Body of pancreas (tissue), 4 donors: ENCODE measurements at regions not wholly inside any gene's neighbourhood (a gene's known extent, or its start where the extent isn't known, plus 50 kb on each side); places are given as distances from the start of the nearest gene placed in this dataset.
"Not testable (repeated sequence)": the region's sequence is repeated elsewhere in the genome, so short reads cannot be mapped to it uniquely, and the experiment has no call there.

Source experiments
- ATAC-seq: fragments of 150-250 bp; one replicate; pipeline ENCODE4 v1.9.1; 2016
- DNase-seq, 4 donors: peaks; one replicate each; pipeline ENCODE4 v3.0.0-alpha.2; 2019
- H3K27ac ChIP-seq, 4 donors: fragments of 200-600 bp; sonication (generic); 1 replicate in 3 of 4; 2 replicates in 1 of 4; pipeline versions ENCODE4 v1.5.1 to v1.6.1; 2016 to 2019; ENCODE audit warnings: mild to moderate bottlenecking in 1 of 4, mixed read lengths in 1 of 4, moderate library complexity in 1 of 4
- H3K27me3 ChIP-seq, 2 donors: fragments of 200-600 bp; sonication (generic); one replicate each; pipeline ENCODE4 v1.6.0; 2016; ENCODE audit warnings: mild to moderate bottlenecking in 1 of 2
- H3K36me3 ChIP-seq, 2 donors: fragments of 200-600 bp; sonication (generic); replicated peaks in 1 of 2; 2 replicates each; pipeline ENCODE4 v1.5.1; 2016; ENCODE audit warnings: low read depth in 2 of 2; ENCODE audit not compliant: insufficient read depth in 1 of 2
- H3K4me1 ChIP-seq: fragments of 200-600 bp; sonication (generic); one replicate; pipeline ENCODE4 v1.6.0; 2016
- H3K4me3 ChIP-seq, 2 donors: fragments of 200-600 bp; sonication (generic); 1 replicate in 1 of 2; 2 replicates in 1 of 2; pipeline ENCODE4 v1.5.1; 2016 to 2019
- H3K9me3 ChIP-seq, 3 donors: fragments of 200-600 bp; sonication (generic); 1 replicate in 2 of 3; 2 replicates in 1 of 3; pipeline ENCODE4 v1.5.1; 2016
- POLR2A ChIP-seq, 3 donors: fragments of 450-650 bp; IDR thresholded peaks; one replicate each; pipeline ENCODE4 v1.6.1; 2016; ENCODE audit warnings: antibody characterized with exemption in 3 of 3, mild to moderate bottlenecking in 2 of 3
- WGBS, 2 donors: methylation state at CpG; one replicate each; pipeline ENCODE4 v1.1.5; 2017; 5-methylcytosine and 5-hydroxymethylcytosine counted together
- intact Hi-C: fragments of 100-400 bp; cut with DNase I; formaldehyde crosslinking; loops from one replicate; pipeline ENCODE4 v1.15.1; 2023
- TF ChIP-seq, protein P1 (sequence below), 7 experiments: fragments of 450-650 bp in 4 of 7; fragments of 200-600 bp in 3 of 7; sonication (generic) in 3 of 7; IDR thresholded peaks; one replicate each; pipeline ENCODE4 v1.5.1; 2016 to 2019; ENCODE audit warnings: antibody characterized with exemption in 7 of 7

DNA sequence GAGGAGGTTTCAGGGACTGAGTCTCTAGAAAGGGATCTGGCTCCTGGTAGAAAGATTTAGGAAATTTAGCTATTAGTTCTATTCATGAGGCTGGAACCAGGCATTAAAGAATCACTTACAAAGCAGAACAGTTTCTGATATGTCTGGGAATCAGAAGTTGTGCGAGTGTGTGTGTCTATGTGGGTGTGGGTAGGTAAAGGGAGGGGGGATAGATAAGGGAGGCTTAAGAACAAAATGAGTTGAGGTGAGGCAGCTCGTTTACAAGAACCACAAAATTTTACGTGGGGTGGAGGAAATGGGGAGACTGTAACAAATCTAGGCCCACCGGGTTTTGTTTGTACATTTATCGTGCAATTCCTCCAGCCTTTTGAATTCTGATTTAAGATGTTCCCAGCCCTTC is 90.7 kb downstream of the SAMD9 start:
- ATAC-seq (no peak), DNase-seq (no peak)
- H3K9me3 ChIP-seq = no peaks in the 10 kb centered on the region
- H3K4me3 ChIP-seq = no peak overlapping the region
- no peaks in the 10 kb centered on the region for H3K36me3 ChIP-seq
- no peaks in the 10 kb centered on the region for H3K27me3 ChIP-seq
- TF ChIP-seq, protein P1, sequence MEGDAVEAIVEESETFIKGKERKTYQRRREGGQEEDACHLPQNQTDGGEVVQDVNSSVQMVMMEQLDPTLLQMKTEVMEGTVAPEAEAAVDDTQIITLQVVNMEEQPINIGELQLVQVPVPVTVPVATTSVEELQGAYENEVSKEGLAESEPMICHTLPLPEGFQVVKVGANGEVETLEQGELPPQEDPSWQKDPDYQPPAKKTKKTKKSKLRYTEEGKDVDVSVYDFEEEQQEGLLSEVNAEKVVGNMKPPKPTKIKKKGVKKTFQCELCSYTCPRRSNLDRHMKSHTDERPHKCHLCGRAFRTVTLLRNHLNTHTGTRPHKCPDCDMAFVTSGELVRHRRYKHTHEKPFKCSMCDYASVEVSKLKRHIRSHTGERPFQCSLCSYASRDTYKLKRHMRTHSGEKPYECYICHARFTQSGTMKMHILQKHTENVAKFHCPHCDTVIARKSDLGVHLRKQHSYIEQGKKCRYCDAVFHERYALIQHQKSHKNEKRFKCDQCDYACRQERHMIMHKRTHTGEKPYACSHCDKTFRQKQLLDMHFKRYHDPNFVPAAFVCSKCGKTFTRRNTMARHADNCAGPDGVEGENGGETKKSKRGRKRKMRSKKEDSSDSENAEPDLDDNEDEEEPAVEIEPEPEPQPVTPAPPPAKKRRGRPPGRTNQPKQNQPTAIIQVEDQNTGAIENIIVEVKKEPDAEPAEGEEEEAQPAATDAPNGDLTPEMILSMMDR (IDR thresholded peaks at IDR 0.05) = no peak
- no peak for TF ChIP-seq POLR2A (IDR thresholded peaks at IDR 0.05)
- intact Hi-C loops = no loop called here
- no peaks in the 10 kb centered on the region for H3K4me1 ChIP-seq
- 60 to 61% methylated on average over 5 of the region's 5 CpGs for WGBS, 2 donors
- no peak overlapping the region for H3K27ac ChIP-seq

DNA sequence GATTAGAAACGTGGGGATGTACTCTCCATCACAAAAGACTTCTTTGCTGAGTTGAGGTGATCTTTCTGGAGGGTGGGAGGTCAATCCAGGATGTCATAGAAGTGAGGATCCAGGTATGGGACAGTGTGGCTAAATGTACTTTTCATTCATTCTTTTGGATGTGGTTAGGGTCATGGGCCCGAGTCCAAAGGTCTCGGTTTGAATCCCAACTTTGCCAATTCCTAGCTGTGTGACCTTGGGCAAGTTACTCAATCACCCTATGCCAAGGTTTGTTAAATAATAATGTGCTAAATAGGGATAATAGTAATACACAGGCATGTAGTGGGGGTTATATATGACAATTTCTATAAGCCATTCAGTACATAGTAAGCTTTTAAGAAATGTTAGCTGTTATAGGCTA is 91.4 kb downstream of the SAMD9 start:
- Histone ChIP-seq H3K4me1 (no peaks in the 10 kb centered on the region), H3K4me3 (no peak overlapping the region), H3K27me3 (no peaks in the 10 kb centered on the region), H3K27ac (no peak overlapping the region), H3K36me3 (no peaks in the 10 kb centered on the region), H3K9me3 (no peaks in the 10 kb centered on the region)
- TF ChIP-seq, protein P1 (IDR thresholded peaks at IDR 0.05) = no peak
- no peak for TF ChIP-seq POLR2A (IDR thresholded peaks at IDR 0.05)
- intact Hi-C loops = no loop called here
- ATAC-seq (no peak), DNase-seq (no peak)
- WGBS, 2 donors = 23 to 28% methylated on average over 3 of the region's 3 CpGs

DNA sequence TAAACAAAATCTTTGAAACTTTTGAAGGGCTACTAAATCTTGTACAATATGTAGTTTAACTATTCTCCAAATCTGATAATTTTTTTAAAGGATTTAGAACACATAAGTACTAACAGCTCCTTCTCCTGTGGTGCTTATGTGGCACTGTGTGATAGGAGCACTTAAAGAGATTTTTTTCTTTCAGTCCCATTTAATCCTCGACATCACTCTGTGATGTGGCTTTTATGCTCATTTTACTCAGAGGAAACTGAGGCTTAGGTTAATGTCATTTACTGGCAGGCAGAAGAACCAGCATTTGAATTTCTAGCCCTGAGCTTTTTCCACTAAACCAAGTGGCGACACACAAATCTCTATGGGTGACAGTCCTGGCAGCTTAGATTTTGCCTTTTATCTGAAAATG is 92.4 kb downstream of the SAMD9 start:
- ATAC-seq = no peak
- H3K36me3 ChIP-seq = no peaks in the 10 kb centered on the region
- H3K4me1 ChIP-seq = no peaks in the 10 kb centered on the region
- no peak overlapping the region for H3K4me3 ChIP-seq
- TF ChIP-seq, protein P1 (IDR thresholded peaks at IDR 0.05) = no peak
- no peak for TF ChIP-seq POLR2A (IDR thresholded peaks at IDR 0.05)
- no peak overlapping the region for H3K27ac ChIP-seq
- H3K9me3 ChIP-seq = no peaks in the 10 kb centered on the region
- no peaks in the 10 kb centered on the region for H3K27me3 ChIP-seq
- DNase-seq = no peak
- 78 to 86% methylated on average over 2 of the region's 2 CpGs for WGBS, 2 donors
- intact Hi-C loops = no loop called here

DNA sequence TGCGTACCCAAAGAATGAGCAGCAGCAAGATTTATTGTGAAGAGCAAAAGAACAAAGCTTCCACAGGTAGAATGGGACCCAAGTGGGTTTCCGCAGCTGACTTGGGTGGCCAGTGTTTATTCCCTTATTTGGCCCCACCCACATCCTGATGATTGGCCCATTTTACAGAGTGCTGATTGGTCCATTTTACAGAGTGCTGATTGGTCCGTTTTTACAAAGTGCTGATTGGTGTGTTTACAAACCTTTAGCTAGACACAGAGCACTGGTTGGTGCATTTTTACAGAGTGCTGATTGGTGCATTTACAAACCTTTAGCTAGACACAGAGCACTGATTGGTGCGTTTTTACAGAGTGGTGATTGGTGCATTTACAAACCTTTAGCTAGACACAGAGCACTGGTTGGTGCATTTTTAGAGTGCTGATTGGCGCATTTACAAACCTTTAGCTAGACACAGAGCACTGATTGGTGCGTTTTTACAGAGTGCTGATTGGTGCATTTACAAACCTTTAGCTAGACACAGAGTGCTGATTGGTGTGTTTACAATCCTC is 94.8 kb downstream of the SAMD9 start:
- H3K4me3 ChIP-seq, ATAC-seq, H3K4me1 ChIP-seq, H3K27ac ChIP-seq, intact Hi-C loops, H3K9me3 ChIP-seq, H3K36me3 ChIP-seq, DNase-seq, H3K27me3 ChIP-seq: not testable (repeated sequence)
- 77 to 81% methylated on average over 6 of the region's 6 CpGs for WGBS, 2 donors

DNA sequence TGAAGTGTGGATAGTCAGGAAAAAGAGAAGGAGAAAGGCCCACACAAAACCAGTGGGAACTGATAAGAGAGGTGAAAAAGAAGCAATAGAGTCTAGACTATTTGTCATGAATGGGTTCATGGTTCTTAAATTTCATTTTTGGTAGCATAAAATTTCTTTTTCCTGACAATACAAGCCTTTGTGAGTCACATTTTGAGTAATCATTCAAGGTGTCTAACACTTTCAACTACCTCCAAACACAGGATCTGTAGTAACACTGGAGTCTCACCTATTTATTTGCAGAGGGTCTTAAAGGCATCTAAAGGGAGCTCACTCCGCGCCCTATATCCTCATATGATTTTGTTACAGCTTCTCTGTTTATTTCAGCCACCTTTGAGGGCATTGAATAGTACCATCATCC is 96.0 kb downstream of the SAMD9 start:
- Histone ChIP-seq H3K36me3 (no peaks in the 10 kb centered on the region), H3K27me3 (no peaks in the 10 kb centered on the region), H3K4me3 (no peak overlapping the region), H3K9me3 (no peaks in the 10 kb centered on the region), H3K27ac (no peak overlapping the region), H3K4me1 (no peaks in the 10 kb centered on the region)
- DNase-seq (no peak), ATAC-seq (no peak)
- TF ChIP-seq, protein P1 (IDR thresholded peaks at IDR 0.05) = no peak
- TF ChIP-seq POLR2A (IDR thresholded peaks at IDR 0.05) = no peak
- 82 to 90% methylated on average over 2 of the region's 2 CpGs for WGBS, 2 donors
- intact Hi-C loops = no loop called here
